GM18498 (cell line): ENCODE measurements at regions not wholly inside any gene's neighbourhood (a gene's known extent, or its start where the extent isn't known, plus 50 kb on each side); places are given as distances from the start of the nearest gene placed in this dataset.
A peak's percentile ranks its signal among the peaks of the same experiment; 100 is the strongest.
"Not testable (repeated sequence)": the region's sequence is repeated elsewhere in the genome, so short reads cannot be mapped to it uniquely, and the experiment has no call there.

Experiments used
- ATAC-seq: cut with Tn5 transposase; IDR thresholded peaks from one replicate; pipeline ENCODE4 v1.9.1; 2021; ENCODE audit warnings: mild to moderate bottlenecking, moderate library complexity; ENCODE audit not compliant: unreplicated experiment

DNA sequence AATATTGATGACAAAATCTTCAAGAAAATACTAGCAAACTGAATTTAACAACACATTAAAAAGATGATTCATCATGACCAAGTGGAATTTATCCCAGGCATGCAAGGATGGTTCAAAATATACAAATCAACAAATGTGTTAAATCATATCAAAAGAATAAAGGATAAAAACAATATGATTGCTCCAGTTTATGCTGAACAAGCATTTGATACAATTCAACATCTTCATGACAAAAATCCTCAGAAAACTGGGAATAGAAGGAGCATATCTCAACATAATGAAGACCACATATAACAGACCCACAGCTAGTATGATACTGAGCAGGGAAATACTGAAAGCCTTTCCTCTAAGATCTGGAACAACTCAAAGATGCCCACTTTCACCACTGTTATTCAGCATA is 352.3 kb downstream of the PYDC2 start:
- ATAC-seq: no peak

DNA sequence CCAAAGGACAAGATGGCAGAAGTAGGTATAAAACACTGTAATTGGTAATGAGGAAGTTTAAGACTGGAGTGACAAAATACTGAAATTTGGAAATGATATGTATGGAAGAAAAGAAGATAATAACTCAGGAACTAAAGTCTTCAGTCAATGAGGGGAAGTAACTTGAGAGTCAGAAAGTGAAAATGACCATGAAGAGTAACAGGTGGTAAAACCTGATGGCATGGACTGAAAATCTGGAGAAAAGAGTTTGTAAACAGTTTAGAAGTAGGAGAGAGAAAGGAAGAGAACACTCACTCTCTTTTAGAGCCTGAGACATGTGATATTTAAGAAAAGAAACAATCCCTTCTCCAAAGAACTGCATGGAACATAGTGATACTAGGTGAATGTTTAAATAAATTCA is 387.9 kb downstream of the PYDC2 start:
- ATAC-seq: no peak

DNA sequence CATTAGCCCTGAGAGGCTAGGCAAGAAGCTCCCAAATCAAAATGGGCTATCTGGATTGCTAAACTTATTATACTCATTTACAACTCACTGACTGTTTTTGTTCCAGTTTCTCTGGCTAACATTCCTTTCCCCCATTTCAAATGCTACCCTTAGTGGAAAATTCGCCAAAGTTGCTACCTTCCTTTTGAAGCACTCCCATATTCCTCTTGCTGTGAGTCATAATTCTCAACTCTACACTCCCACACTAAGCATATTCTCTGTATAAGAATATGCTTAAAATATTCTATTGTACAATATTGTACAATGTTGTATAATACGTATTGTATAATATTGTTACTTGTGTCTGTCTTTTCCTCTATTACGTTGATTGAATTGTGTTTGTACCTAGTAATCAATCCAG is 398.6 kb downstream of the PYDC2 start:
- no peak for ATAC-seq

DNA sequence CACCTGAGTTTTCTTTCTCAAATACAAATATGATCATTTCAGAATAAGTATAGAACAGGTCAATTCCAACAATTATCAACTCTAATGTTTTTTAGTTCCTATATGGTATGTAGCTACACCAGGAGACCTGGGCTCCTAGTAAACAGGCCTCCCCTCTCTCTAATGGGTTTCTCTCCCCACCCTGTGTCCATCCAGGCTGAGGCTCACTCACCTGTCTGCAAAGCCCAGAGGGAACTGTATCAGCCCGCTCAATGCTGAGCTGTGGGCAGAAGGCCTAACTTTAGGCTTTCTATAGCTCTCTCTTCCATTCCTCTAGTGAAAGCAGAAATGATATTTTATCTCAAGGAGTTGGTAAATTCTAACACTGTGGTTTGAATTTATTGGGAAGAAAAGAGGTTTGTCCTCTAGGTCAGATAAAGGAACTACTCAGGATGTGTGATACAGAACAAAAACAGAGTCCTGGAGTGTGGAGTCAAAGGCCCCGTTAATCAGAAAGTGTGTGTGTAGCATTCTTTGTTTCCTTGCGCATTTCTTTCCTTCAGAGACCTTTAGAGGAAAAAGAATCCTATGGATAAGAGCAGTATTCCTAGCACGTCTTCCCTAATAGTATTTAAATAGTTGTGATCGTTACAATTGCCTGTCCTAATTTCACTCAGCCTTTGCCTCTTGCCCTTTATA is 408.9 kb downstream of the PYDC2 start:
- ATAC-seq: no peak

DNA sequence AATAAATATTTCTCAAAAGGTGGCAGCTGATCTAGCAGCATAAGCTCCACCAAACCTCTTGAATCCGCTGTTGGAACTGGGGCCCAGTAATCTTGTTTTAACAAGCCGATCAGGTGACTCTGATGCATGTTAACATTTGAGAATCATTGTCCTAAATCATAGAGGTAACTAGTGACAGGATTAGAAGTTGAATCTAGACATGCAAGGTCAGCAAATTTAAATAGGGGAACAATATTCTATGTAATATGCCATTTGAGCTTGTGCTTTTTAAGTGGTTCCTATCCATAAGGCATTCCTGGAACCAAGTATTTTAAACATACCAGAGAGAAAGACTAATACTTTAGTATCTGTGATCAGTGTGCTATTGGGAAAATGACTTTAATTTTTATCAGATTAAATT is 412.8 kb downstream of the PYDC2 start:
- no peak for ATAC-seq

DNA sequence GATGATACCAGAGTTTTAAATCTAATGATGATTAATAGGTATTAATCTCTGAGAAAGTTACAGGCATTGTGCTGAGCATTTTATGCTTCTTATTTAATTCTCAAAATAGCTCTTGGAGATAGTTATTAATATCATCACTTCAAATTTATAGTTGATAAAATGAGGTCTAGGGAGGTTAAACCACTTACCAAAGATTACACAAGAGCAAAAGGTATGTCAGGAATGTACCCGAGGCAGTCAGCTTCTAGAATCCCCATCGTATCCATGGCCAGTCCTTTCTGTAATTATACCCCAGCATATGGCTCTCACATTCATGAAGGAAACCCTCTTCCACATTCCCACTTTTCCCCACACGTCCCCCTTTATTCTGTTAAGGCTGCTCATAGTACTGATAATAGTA is 421.3 kb downstream of the PYDC2 start:
- no peak for ATAC-seq

DNA sequence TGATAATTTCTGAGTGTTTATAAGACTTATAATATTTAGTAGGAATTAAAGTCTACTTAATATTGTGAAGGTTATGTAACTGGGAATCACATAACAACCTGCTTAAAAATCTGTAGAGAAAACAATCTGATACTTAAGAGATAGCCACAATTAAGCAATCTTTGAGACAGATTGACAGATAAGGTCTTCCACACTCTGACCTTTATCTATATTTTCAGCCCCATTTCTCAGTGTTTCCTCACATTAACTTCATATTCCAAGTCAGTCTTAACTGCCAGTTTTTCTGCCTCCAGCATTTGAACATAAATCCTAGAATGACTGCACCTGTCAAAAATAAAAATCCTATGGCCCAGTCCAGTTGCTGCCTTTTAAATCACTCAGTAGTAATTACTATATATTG is 423.2 kb downstream of the PYDC2 start:
- ATAC-seq: no peak

DNA sequence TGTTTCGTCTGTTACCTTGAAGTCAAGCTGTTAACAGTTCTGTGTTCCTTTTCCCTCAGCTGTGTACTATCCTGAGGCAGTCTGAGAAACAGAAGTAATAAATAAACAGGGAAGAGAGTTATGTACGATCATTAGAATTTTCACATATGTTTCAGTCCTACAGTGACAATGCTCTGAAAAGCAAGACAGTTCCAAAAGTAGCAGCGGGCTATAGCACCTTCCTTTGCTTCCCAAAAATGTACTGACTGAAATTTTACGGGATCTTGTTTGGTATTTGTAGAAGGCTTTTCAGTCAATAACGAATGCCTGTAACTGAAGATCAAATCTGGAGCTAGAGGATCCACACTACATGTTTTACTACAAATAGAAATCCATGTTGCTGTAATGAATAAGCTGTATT is 428.1 kb downstream of the PYDC2 start:
- no peak for ATAC-seq

DNA sequence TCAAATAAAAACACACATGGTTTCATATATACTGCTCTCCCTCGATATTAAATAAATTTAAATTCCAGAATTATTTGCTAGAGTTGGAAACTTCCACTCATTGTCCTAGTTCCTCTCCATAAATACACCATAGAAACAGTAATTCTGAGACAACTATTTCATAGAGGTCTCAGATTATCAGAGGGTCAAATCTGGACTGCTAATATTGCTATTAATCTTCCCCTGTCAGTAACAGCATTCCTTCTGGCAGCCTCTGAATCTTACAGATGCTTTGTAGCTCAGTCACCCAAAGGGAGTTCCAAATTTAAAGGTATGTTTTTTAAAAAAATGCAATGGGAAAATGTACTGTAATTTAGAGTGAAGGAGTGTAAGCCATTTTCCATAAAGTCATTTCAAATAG is 428.8 kb downstream of the PYDC2 start:
- ATAC-seq: no peak

DNA sequence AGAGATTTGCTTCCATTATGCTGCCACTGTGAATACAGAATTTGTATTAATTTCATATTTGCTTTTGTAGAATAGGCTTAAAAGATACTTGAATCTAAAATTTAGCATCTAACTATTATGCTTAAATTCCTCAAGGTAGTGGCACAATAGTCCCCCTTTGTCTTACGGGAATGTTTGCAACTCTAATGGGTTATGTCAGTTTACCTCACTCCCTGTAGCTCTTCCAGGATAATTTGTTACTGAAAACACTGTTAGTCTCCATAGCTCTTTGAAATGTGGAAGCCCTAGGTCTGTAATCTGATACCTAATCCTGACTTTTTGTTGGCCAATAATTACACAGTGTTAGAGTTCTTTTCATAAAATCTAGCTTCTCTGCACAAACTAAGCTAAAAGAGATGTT is 433.4 kb downstream of the PYDC2 start:
- ATAC-seq: no peak

DNA sequence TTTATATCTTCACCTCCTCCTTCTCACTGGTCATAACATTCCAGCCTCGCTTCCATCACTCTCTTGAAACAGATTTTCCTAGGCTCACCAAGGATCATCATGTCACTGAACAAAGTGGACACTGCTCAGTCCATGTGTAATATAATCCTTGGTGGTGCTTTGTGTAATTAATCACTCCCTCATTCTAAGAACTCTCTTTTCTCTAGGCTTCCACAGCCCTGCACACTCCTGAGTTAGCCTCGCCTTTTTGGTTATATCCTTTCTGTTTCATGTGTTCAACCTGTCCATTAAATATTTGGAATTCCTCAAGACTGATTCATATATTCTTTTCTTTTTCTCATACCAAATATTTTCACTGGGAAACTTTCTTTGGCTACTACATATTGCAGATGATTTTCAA is 440.8 kb downstream of the PYDC2 start:
- ATAC-seq: no peak

DNA sequence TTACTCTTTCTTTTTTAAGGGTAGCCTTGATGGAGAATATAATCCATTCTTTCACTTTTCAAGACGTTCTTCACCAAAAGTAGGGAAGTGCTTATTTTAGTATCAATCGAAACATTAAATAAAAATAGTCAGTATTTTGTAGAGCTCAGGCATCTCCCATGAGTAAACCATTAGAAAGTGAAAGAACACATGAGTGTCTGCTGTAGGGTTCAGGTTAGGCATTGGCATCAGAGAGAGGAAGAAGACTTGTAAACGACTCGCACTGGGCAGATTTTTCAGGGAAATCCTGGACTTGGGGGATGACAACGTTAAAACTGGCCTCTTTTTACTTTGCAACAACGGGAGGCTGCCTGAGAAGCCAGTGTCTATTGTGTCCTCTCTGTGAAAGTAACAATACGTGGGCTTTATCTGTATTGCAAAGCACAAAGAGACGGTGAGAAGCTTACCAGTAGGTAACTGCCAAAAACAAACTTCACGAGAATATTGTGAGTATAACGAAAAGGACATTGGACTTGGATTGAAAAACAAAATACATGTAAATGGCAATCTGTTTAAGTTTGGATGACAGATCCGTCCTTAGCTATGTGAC is 451.7 kb downstream of the PYDC2 start:
- ATAC-seq: no peak

DNA sequence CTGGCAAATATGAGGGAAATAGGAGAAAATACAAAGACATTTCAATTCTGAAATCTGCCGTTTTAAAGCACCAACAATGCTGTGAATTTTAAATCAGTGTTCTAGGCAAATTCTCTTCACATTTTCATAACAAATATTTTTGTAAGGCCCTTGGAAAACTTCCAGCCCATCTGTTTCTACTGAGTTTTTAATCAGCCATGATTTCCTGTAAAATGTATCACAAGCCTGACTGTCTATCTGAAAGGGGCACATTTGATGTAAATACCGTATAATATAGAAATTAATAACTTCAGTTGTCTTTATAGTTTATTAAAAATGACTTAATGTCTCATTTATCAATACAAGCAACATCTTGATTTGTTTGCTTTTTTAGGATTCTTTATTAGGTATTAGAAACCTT is 454.7 kb downstream of the PYDC2 start:
- ATAC-seq: no peak

DNA sequence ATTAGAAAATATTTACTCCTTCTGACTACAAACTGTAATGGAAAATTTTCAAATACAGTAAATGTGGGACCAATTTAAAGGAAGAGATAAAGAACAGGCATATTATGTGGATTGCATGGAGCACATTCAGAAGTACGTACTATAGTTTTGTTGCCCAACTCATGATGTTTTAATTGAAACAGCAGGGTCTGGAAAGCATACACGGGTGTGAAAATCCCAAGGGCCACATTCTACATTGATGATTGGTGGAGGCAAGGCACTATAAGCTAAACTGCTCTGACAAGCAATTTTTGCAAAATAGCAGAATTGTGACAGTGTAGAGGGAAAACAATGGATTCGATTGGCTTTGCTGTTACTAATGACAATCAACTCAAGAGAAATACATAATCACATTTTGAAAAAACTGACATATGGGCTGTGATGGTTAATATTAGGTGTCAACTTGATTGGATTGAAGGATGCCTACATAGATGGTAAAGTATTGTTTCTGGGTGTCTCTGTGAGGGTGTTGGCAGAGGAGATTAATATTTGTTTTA is 458.6 kb downstream of the PYDC2 start:
- ATAC-seq: no peak

DNA sequence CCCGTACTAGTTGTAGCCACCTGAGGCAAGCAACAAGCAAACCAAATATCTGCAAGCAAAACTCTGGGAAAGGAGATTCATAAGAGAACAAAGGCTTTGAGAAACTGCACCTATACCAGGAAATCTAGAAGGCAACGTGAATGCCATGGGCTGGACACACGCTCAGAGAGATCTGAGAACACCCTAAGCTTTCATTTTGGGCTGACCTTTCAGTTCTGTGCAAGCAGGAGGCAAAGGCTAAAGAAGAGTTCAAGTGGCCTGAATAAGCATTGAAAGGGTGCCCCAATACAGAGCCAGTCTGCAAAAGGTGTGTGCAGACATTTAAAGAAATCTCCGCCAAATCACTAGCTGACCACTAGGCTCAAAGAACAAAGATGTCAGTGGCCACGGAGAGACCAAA is 461.6 kb downstream of the PYDC2 start:
- no peak for ATAC-seq

DNA sequence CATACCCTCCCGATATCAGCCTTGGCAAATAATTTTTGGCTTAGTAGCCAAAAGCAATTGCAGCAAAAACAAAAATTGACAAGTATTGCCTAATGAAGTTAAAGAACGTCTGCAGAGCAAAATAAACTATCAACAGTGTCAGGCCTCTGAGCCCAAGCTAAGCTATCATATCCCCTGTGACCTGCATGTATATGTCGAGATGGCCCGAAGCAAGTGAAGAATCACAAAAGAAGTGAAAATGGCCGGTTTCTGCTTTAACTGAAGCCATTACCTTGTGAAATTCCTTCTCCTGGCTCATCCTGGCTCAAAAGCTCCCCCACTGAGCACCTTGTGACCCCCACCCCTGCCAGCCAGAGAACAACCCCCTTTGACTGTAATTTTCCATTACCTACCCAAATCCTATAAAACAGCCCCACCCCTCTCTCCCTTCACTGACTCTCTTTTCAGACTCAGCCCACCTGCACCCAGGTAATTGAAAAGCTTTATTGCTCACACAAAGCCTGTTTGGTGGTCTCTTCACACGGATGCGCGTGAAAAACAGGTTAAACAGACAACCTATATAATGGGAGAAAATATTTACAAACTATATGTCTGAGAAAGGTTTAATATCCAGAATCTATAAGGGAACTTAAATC is 466.3 kb downstream of the PYDC2 start:
- ATAC-seq: not testable (repeated sequence)

DNA sequence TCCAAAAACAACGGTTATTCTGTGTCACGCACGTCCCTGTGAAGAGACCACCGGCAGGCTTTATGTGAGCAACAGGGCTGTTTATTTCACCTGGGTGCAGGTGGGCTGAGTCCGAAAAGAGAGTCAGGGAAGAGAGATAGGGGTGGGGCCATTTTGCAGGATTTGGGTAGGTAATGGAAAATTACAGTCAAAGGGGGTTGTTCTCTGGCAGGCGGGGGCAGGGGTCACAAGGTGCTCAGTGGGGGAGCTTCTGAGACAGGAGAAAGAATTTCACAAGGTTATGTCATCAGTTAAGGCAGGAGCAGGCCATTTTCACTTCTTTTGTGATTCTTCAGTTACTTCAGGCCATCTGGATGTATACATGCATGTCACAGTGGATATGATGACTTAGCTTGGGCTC is 467.0 kb downstream of the PYDC2 start:
- ATAC-seq: not testable (repeated sequence)

DNA sequence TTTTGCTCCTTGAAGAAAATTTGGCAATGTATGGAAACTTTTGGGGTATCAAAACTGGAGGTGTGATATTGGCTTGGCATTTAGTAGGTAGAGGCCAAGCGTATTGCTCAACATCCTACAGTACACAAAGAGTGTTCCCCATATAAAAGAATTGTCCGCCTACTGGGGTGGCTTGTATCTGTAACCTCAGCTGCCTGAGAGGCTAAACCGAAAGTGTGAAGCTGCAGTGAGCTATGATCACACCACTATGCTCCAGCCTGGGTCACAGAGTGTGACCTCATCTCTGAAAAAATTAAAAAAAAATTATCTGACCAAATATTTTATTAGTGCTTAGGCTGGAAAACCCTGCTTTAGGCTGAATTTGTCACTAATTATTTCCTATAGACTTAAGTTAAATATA is 483.9 kb downstream of the PYDC2 start:
- ATAC-seq: peak; percentile 65

DNA sequence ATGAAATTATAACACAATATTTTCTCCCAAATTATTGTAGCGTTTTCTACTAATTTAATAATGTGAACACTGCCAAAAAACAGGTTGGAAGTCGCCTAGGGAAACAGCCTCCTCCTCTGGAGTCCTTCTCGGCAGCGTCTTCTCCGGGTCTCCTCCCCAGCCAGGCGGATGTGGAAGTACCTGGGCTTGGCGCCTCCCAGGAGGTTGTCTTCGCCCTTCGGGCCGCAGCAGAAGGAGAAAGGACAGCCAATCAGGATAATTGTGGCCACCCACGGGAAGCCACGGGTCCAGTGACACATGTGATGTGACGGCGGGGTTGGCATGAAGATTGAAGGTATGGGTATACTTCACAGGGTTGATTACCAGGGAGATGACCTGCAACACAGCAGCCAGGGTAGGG is 491.2 kb downstream of the PYDC2 start:
- no peak for ATAC-seq

DNA sequence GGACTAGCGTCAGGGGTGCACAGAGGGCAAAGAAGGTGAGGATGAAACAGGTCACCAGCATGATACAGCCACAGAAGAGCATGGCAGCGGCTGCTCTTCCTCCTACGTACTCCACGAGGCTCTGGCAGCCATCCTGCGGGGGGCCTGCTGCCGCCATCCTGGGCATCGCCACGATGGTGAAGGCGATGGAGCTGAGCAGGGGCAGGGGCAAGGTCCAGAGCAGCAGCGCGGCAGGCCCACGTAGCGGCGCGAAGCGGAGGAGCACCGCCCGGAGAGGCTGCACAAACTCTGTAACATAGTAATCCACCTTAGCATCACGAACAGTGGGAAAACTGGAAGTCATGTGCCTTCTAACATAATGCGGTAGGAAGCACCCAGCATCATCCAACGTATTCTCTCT is 491.6 kb downstream of the PYDC2 start:
- no peak for ATAC-seq

DNA sequence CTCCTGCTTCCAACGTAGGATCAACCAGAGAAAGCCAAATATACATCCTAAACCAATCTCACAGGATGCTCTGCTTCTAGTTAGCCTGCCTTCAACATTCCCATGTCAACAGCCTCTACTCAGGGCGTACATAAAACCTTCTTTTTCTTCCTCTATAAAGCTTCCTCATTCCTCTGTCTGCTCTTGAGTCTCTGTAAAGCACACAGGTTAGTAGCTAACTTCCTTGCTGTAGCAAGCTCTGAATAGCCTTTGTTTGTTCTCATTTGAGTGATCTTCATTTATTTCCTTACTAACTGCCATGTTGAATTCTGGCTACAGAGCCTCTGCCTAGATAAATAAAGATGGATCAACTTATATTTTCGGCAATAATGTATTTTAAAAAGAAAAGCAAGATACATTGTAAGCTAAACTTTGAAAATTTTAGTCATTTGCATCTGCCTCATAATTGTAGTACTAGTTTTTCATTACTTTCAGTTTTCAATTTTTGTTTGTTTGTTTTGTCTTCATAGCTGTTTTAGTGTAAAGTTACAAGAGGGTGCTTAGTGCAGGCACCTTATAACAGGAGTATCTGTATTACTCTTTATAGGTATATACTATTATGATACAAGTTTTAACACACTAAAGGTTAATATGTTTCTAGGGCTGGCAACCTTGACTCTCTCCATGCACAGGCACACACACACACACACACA is 498.2 kb downstream of the PYDC2 start:
- ATAC-seq: peak; percentile 67
